Glutamatergic neuron (in vitro differentiated cells): ENCODE measurements at regions not wholly inside any gene's neighbourhood (a gene's known extent, or its start where the extent isn't known, plus 50 kb on each side); places are given as distances from the start of the nearest gene placed in this dataset.

ENCODE experiments used
- DNase-seq: peaks from one replicate; pipeline ENCODE4 v3.0.0; 2022
- H3K27ac Mint-ChIP-seq: one replicate; pipeline ENCODE4 v1.8.0; 2020; ENCODE audit warnings: mild to moderate bottlenecking, mixed read lengths, inconsistent platforms; ENCODE audit not compliant: unreplicated experiment
- H3K27me3 Mint-ChIP-seq: one replicate; pipeline ENCODE4 v1.8.0; 2020; ENCODE audit warnings: mild to moderate bottlenecking, moderate library complexity, mixed read lengths, inconsistent platforms; ENCODE audit not compliant: unreplicated experiment
- H3K36me3 Mint-ChIP-seq: one replicate; pipeline ENCODE4 v1.8.0; 2020; ENCODE audit warnings: mild to moderate bottlenecking, mixed read lengths, inconsistent platforms; ENCODE audit not compliant: unreplicated experiment
- H3K4me1 Mint-ChIP-seq: one replicate; pipeline ENCODE4 v1.8.0; 2020; ENCODE audit warnings: mild to moderate bottlenecking, low read depth, mixed read lengths, inconsistent platforms; ENCODE audit not compliant: unreplicated experiment
- H3K4me3 Mint-ChIP-seq: one replicate; pipeline ENCODE4 v1.8.0; 2020; ENCODE audit warnings: mild to moderate bottlenecking, mixed read lengths, inconsistent platforms; ENCODE audit not compliant: unreplicated experiment
- H3K9me3 Mint-ChIP-seq: one replicate; pipeline ENCODE4 v1.8.0; 2020; ENCODE audit warnings: mild to moderate bottlenecking, moderate library complexity, mixed read lengths, inconsistent platforms; ENCODE audit not compliant: unreplicated experiment
- CTCF ChIP-seq: fragments of 200-600 bp; sonication (generic); IDR thresholded peaks from one replicate; pipeline ENCODE4 v1.5.0; 2021; ENCODE audit not compliant: partially characterized antibody, unreplicated experiment

GRCh38 chr7:46494441-46494840, 573.4 kb upstream of the IGFBP3 start:
- H3K9me3 Mint-ChIP-seq: no peaks in the 10 kb centered on the region
- no peak for TF ChIP-seq CTCF

GRCh38 chr7:46494028-46494427, 573.0 kb upstream of the IGFBP3 start:
- Mint-ChIP-seq H3K27ac (no peak overlapping the region), H3K4me1 (no peaks in the 10 kb centered on the region), H3K36me3 (no peaks in the 10 kb centered on the region), H3K27me3 (no peaks in the 10 kb centered on the region), H3K4me3 (no peak overlapping the region), H3K9me3 (no peaks in the 10 kb centered on the region)
- no peak for TF ChIP-seq CTCF
- DNase-seq: no peak

More at GRCh38 chr7:46494441-46494840, 573.4 kb upstream of the IGFBP3 start:
- Mint-ChIP-seq H3K27me3 (no peaks in the 10 kb centered on the region), H3K27ac (no peak overlapping the region), H3K4me3 (no peak overlapping the region), H3K4me1 (no peaks in the 10 kb centered on the region), H3K36me3 (no peaks in the 10 kb centered on the region)
- DNase-seq: no peak

- TF ChIP-seq CTCF: no peak
- Mint-ChIP-seq H3K4me1 (no peaks in the 10 kb centered on the region), H3K36me3 (no peaks in the 10 kb centered on the region), H3K27me3 (no peaks in the 10 kb centered on the region), H3K9me3 (no peaks in the 10 kb centered on the region), H3K27ac (no peak overlapping the region), H3K4me3 (no peak overlapping the region)
- DNase-seq: no peak
Observed at GRCh38 chr7:46493196-46493595, 572.1 kb upstream of the IGFBP3 start.

GRCh38 chr7:46492466-46492865, 571.4 kb upstream of the IGFBP3 start:
- H3K9me3 Mint-ChIP-seq: no peaks in the 10 kb centered on the region
- no peak for DNase-seq
- H3K27me3 Mint-ChIP-seq: no peaks in the 10 kb centered on the region
- no peaks in the 10 kb centered on the region for H3K4me1 Mint-ChIP-seq
- TF ChIP-seq CTCF: no peak
- H3K27ac Mint-ChIP-seq: no peak overlapping the region
- no peaks in the 10 kb centered on the region for H3K36me3 Mint-ChIP-seq
- no peak overlapping the region for H3K4me3 Mint-ChIP-seq

GRCh38 chr7:46490406-46490805, 569.3 kb upstream of the IGFBP3 start:
- H3K27me3 Mint-ChIP-seq: no peaks in the 10 kb centered on the region
- H3K4me1 Mint-ChIP-seq: no peaks in the 10 kb centered on the region
- TF ChIP-seq CTCF: no peak
- no peak for DNase-seq
- H3K36me3 Mint-ChIP-seq: no peaks in the 10 kb centered on the region
- H3K4me3 Mint-ChIP-seq: no peak overlapping the region
- H3K27ac Mint-ChIP-seq: no peak overlapping the region
- H3K9me3 Mint-ChIP-seq: no peaks in the 10 kb centered on the region
